ENCODE measurements at regions not wholly inside any gene's neighbourhood (a gene's known extent, or its start where the extent isn't known, plus 50 kb on each side); places are given as distances from the start of the nearest gene placed in this dataset.

GRCh38 chr11:19321351-19321750 lies 80.6 kb upstream of the E2F8 start:
- Histone ChIP-seq H3K4me1 (replicated peaks in 1 of 4; ENCODE audit: control insufficient read depth in 3 of 4, insufficient read depth in 4 of 4, low read length in 3 of 4) (no peaks in the 10 kb centered on the region), H3K9me3 (ENCODE audit: insufficient read depth in 2 of 2, low read depth in 1 of 2, low read length in 1 of 2) (no peaks in the 10 kb centered on the region), H3K4me3 (ENCODE audit: extremely low read depth in 1 of 4, insufficient read depth in 2 of 4, low read depth in 3 of 4, low read length in 4 of 4) (no peak overlapping the region), H3K27me3 (replicated peaks in 1 of 4; ENCODE audit: control insufficient read depth in 3 of 4, extremely low read depth in 1 of 4, insufficient read depth in 3 of 4, low read length in 3 of 4) (no peaks in the 10 kb centered on the region), H3K36me3 (ENCODE audit: control insufficient read depth in 2 of 4, insufficient read depth in 4 of 4, low read length in 3 of 4) (no peaks in the 10 kb centered on the region), H2BK5ac (ENCODE audit: low read depth, low read length) (no peak overlapping the region), H3K23me2 (ENCODE audit: low read depth, low read length) (no peaks in the 10 kb centered on the region), H3K79me2 (ENCODE audit: control insufficient read depth in 1 of 2, insufficient read depth in 2 of 2, low read length in 2 of 2) (no peaks in the 10 kb centered on the region), H4K91ac (replicated peaks; ENCODE audit: insufficient read length, low read length) (no peak overlapping the region), H4K8ac (ENCODE audit: extremely low read depth, insufficient read depth, low read length) (no peak overlapping the region), H3K4me2 (ENCODE audit: insufficient read depth in 1 of 2, low read depth in 2 of 2, low read length in 2 of 2) (no peak overlapping the region), H2AK5ac (ENCODE audit: low read depth, low read length) (no peak overlapping the region), H2BK12ac (ENCODE audit: low read depth, low read length) (no peak overlapping the region), H3K9ac (replicated peaks in 1 of 4; ENCODE audit: extremely low read depth in 1 of 4, low read depth in 3 of 4, low read length in 3 of 4) (no peak overlapping the region), H3K14ac (ENCODE audit: insufficient read length) (no peak overlapping the region), H4K5ac (ENCODE audit: insufficient read length, low read depth, low read length) (no peak overlapping the region), H3K56ac (replicated peaks; ENCODE audit: insufficient read length, low read depth, low read length) (no peak overlapping the region), H3K18ac (ENCODE audit: extremely low read depth, low read length) (no peak overlapping the region), H3K79me1 (ENCODE audit: low read depth, low read length) (no peaks in the 10 kb centered on the region), H2BK15ac (ENCODE audit: low read length) (no peak overlapping the region), H4K20me1 (replicated peaks in 1 of 2; ENCODE audit: control insufficient read depth in 1 of 2, insufficient read depth in 2 of 2, low read length in 2 of 2) (no peaks in the 10 kb centered on the region), H2BK20ac (ENCODE audit: low read length) (no peak overlapping the region), H3K4ac (replicated peaks; ENCODE audit: insufficient read length, low read depth, low read length) (no peak overlapping the region), H3K27ac (ENCODE audit: low read depth, low read length) (no peak overlapping the region), H2AFZ (ENCODE audit: low read length) (no peak overlapping the region), H3K23ac (ENCODE audit: insufficient read length) (no peak overlapping the region), H2BK120ac (replicated peaks; ENCODE audit: low read depth, low read length) (no peak overlapping the region)
- FAIRE-seq (no peak), DNase-seq (ENCODE audit: low read depth in 1 of 2, low spot score in 2 of 2) (no peak)
- TF ChIP-seq JUN (IDR thresholded peaks at IDR 0.05; ENCODE audit: low read depth, low read length): no peak
- CTCF ChIA-PET (ENCODE audit: partially characterized antibody): interaction anchor here (0.7 kb wide), 1 partner anchor 13 kb away, joined by 3 read pairs; no protein-coding TSS in a partner anchor
- POLR2A ChIA-PET (ENCODE audit: partially characterized antibody): no interaction called here
- 79% methylated on average over 2 of the region's 2 CpGs; no CpG with 5 or more reads in 1 of the 2 experiments for WGBS, 2 experiments (ENCODE audit: extremely low coverage in 1 of 2, insufficient coverage in 1 of 2, insufficient read length in 1 of 2, insufficient replicate concordance in 2 of 2, low coverage in 1 of 2, low lambda C conversion rate in 2 of 2, missing lambda C conversion rate in 1 of 2)
